IPS-20b (cell line): ENCODE measurements at regions not wholly inside any gene's neighbourhood (a gene's known extent, or its start where the extent isn't known, plus 50 kb on each side); places are given as distances from the start of the nearest gene placed in this dataset.

Experiments
- H3K27ac ChIP-seq: one replicate; pipeline ENCODE4 v1.5.1; 2013; ENCODE audit warnings: low read length
- H3K27me3 ChIP-seq: 2 replicates; pipeline ENCODE4 v1.6.1; 2013; ENCODE audit warnings: mild to moderate bottlenecking, low read length, inconsistent platforms; ENCODE audit not compliant: insufficient read depth
- H3K36me3 ChIP-seq: 2 replicates; pipeline ENCODE4 v1.6.1; 2013; ENCODE audit warnings: low read depth, mild to moderate bottlenecking, inconsistent platforms, low read length, moderate library complexity; ENCODE audit not compliant: insufficient read depth
- H3K4me1 ChIP-seq: 2 replicates; pipeline ENCODE4 v1.6.1; 2013; ENCODE audit warnings: mild to moderate bottlenecking, control low read depth, inconsistent platforms, low read length, moderate library complexity; ENCODE audit not compliant: insufficient read depth
- H3K4me3 ChIP-seq: 2 replicates; pipeline ENCODE4 v1.5.1; 2013; ENCODE audit warnings: mild to moderate bottlenecking, low read length, inconsistent platforms
- H3K9ac ChIP-seq: 2 replicates; pipeline ENCODE4 v1.6.1; 2013; ENCODE audit warnings: low read depth, mild to moderate bottlenecking, inconsistent platforms, low read length, moderate library complexity
- H3K9me3 ChIP-seq: 2 replicates; pipeline ENCODE4 v1.6.1; 2013; ENCODE audit warnings: mild to moderate bottlenecking, low read depth, low read length, inconsistent platforms; ENCODE audit not compliant: insufficient read depth

DNA sequence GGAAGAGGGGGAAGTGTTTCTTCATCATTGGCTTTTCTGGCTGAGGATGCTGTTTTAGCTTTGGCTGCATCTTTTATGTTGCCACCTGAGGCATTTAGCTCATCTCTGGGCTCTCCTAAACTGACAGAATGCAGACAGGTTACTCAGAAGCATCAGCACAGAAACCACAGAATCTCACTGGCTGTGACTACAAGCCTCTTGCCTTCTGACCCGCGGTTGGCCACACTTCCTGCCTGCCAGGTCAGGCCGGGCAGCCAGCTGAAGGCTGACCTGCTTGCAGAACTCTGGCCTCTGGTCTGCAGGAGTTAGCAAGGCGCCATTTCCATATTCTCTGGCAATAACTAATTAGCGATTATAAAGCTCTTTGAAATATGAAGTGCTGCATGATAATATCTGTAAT lies 366.5 kb downstream of the MID1IP1 start:
- Histone ChIP-seq H3K27me3 (peaks cover 14% of the 10 kb centered on the region), H3K9ac (no peak overlapping the region), H3K36me3 (no peaks in the 10 kb centered on the region), H3K9me3 (no peaks in the 10 kb centered on the region), H3K4me1 (no peaks in the 10 kb centered on the region), H3K4me3 (no peak overlapping the region), H3K27ac (no peak overlapping the region)

DNA sequence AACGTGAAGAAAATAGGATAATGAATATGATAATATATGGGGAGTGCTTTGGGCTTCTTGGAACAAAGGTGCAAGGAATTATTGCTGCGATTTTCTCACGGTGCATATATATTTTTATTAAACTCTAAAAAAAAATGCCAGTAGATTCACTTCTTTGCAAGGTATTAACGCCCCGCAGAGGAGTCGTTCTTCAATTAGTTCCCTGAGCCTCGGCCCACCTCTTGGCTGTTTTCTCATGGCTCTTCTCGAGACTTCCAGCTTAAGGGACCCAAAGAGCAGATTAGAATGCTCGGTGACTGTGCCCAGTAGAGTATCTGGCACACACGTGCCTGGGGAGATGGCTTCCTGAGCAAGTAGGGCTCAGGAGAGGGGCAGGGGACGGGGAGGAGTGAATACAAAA lies 367.4 kb downstream of the MID1IP1 start:
- H3K27me3 ChIP-seq: peaks cover 6% of the 10 kb centered on the region
- no peaks in the 10 kb centered on the region for H3K9me3 ChIP-seq
- H3K9ac ChIP-seq: no peak overlapping the region
- no peaks in the 10 kb centered on the region for H3K36me3 ChIP-seq
- H3K4me3 ChIP-seq: no peak overlapping the region
- no peak overlapping the region for H3K27ac ChIP-seq
- no peaks in the 10 kb centered on the region for H3K4me1 ChIP-seq

DNA sequence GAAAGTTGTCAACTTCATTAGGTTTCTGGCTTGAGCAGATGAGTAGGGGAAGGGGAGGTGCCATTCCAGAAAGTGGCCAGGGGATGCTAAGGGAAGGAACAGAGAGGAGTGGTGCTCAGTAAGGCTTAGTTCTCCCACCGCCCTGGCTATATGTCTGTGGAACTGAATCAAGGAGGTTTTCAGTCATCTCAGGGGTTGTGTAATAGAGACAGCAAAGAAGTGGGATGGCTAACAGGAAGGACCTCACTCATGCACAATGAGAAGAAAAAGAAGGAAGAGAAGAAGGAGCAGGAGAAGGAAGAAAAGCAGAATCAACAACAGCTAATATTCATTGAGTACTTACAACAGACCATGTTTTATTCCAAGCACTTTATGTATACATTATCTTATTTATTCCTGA lies 368.7 kb downstream of the MID1IP1 start:
- Histone ChIP-seq H3K9ac (no peak overlapping the region), H3K4me1 (no peaks in the 10 kb centered on the region), H3K27ac (no peak overlapping the region), H3K27me3 (no peaks in the 10 kb centered on the region), H3K4me3 (no peak overlapping the region), H3K9me3 (no peaks in the 10 kb centered on the region), H3K36me3 (no peaks in the 10 kb centered on the region)

DNA sequence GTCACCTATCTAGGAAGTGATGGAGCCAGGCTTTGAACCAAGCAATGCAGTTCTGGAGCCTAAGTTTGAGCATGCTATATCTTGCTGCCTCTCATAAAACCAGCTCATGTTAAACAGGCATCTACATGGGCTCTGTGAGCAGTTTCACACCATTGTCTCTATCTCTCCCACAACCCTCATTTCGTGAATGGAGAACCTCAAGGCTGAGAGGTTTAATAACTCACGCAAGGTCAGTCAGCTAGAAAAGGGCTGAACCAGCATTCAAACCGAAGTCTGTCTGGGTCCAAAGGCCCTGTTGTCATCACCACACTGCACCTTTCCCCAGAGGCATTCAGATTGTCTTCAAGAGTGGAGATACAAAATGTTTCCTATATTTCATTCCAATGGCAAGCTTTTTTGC lies 369.2 kb downstream of the MID1IP1 start:
- Histone ChIP-seq H3K27me3 (no peaks in the 10 kb centered on the region), H3K36me3 (no peaks in the 10 kb centered on the region), H3K4me3 (no peak overlapping the region), H3K4me1 (no peaks in the 10 kb centered on the region), H3K9ac (no peak overlapping the region), H3K9me3 (no peaks in the 10 kb centered on the region), H3K27ac (no peak overlapping the region)

DNA sequence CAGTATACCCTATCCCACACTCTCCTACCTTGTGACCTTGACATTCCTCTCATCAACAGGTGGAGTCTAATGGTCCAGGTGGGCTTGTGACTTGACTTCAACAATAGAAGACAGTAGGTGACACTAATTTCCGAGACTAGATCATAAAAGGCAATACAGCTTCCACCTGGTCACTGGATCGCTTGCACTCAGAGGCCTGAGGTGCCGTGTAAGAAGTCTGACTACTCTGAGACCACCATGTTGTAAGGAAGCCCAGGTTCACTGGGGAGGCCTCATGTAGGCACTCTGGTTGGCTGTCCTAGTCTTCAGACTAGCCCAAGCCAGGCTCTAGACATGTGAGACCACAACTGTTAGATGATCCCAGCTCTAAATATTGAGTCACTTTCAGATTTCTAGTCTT lies 370.4 kb downstream of the MID1IP1 start:
- H3K4me1 ChIP-seq: peaks cover 5% of the 10 kb centered on the region; the same call in 1 of the 2 replicates
- no peak overlapping the region for H3K9ac ChIP-seq
- H3K9me3 ChIP-seq: no peaks in the 10 kb centered on the region
- H3K27ac ChIP-seq: no peak overlapping the region
- no peaks in the 10 kb centered on the region for H3K27me3 ChIP-seq
- H3K4me3 ChIP-seq: no peak overlapping the region
- no peaks in the 10 kb centered on the region for H3K36me3 ChIP-seq

DNA sequence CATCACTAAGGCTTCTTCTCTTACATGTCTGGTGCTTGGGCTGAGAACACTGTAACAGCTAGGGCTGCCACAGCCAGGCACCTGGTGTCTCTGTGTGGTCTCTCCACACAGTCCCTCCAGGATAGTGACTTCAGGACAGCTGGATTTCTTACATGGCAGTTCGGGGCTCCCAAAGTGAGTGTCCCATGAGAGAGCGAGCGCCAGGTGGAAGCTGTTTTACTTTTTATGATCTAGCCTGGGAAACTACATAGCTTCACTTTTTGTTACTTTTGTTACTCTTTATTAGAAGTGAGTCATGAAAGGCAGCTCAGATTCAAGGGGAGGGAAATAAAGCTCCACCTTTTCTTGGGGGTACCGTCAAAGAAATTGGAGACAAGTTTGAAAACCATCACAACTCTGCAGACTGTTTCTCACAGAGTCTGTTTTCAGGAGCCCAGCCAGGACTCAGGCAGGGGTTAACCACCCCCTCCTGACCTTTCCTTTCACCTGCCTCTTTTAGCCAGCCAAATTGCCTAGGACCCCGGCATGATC lies 373.0 kb downstream of the MID1IP1 start:
- H3K36me3 ChIP-seq: no peaks in the 10 kb centered on the region
- H3K4me1 ChIP-seq: peaks cover 5% of the 10 kb centered on the region; the same call in 1 of the 2 replicates
- no peaks in the 10 kb centered on the region for H3K27me3 ChIP-seq
- H3K4me3 ChIP-seq: no peak overlapping the region
- no peak overlapping the region for H3K9ac ChIP-seq
- H3K27ac ChIP-seq: no peak overlapping the region
- H3K9me3 ChIP-seq: no peaks in the 10 kb centered on the region

DNA sequence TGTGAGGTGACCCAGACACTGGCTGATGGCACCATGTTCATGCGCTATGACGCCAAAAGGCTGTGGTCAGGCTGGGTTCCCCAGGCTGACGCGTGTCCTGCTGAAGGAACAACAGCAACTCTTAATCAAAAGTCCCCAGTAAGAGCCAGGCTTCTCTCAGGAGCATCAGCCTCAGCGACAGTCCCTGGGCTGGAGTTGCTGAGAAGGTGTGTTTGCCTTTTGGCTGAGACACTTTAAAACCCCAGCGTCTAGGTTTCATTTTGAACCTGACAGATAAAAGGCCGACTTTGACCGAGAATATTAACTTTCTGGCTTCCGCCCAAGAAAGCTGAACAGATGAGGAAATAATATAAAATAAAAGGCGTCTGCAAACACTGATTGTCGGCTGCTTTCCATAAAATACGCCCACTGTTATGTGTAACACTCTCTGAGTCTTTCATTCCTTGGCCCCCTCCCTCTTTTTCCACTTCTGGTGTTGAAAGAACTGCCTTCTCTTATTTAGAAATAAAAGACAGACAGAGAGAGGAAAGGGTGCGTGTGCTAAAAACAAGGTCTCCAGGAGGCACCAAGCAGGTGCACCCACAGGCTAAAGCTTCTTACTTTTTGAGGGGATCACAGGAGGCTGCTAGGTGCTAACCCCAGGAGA lies 373.6 kb downstream of the MID1IP1 start:
- H3K9me3 ChIP-seq: no peaks in the 10 kb centered on the region
- no peaks in the 10 kb centered on the region for H3K36me3 ChIP-seq
- no peak overlapping the region for H3K9ac ChIP-seq
- H3K4me1 ChIP-seq: peaks cover 5% of the 10 kb centered on the region; the same call in 1 of the 2 replicates
- H3K4me3 ChIP-seq: no peak overlapping the region
- H3K27me3 ChIP-seq: no peaks in the 10 kb centered on the region
- no peak overlapping the region for H3K27ac ChIP-seq

DNA sequence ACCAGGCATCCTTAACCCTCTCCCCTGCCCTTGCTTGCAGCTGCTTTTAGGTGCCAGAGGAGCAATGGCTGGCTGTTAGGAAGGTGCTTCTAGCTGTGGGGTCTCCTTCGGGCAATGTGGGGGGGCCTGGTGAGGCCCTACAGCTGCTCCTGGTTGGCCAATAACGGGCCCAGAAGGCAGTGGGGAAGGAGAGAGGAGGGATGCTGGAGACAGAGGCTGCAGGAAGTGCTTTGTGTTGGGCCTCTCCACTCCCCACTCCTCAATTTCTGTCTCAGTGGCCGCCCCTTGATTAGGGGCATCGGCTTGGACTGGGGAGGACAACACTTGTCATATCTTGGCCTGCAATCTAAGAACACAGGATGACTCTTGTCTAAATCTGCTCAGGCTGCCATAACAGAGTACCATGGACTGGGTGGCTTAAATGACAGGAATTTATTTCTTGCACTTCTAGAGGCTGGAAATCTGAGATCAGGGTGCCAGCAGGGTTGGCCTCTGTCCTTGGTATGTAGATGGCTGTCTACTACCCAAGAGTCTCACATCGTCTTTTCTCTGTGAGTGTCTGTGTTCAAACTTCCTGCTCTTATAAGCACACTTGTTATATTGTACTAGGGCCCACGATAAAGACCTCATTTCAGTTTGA lies 374.3 kb downstream of the MID1IP1 start:
- H3K4me3 ChIP-seq: no peak overlapping the region
- H3K27ac ChIP-seq: no peak overlapping the region
- no peak overlapping the region for H3K9ac ChIP-seq
- no peaks in the 10 kb centered on the region for H3K9me3 ChIP-seq
- peaks cover 5% of the 10 kb centered on the region; the same call in 1 of the 2 replicates for H3K4me1 ChIP-seq
- no peaks in the 10 kb centered on the region for H3K27me3 ChIP-seq
- no peaks in the 10 kb centered on the region for H3K36me3 ChIP-seq

DNA sequence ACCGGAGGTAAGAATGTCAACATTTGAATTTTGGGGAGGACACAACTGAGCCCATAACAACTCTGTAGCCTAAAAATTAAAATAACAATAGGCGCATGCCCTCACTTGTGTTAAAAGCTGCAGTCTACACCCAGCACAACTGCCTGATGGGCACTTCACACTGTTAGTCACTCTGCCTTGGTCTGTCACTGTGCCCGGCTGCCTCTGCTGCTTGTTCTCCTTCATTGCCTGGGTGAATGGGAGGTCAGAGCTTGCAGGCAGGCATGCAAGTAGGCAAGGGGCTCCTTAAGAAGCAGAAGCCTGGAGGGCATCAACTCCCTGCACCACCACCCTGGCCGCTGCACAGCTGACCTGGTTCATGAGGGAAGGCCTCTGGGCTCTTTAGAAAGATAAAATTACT lies 374.8 kb downstream of the MID1IP1 start:
- Histone ChIP-seq H3K9me3 (no peaks in the 10 kb centered on the region), H3K36me3 (no peaks in the 10 kb centered on the region), H3K27me3 (no peaks in the 10 kb centered on the region), H3K4me1 (peaks cover 5% of the 10 kb centered on the region; the same call in 1 of the 2 replicates), H3K9ac (no peak overlapping the region), H3K4me3 (no peak overlapping the region), H3K27ac (no peak overlapping the region)

DNA sequence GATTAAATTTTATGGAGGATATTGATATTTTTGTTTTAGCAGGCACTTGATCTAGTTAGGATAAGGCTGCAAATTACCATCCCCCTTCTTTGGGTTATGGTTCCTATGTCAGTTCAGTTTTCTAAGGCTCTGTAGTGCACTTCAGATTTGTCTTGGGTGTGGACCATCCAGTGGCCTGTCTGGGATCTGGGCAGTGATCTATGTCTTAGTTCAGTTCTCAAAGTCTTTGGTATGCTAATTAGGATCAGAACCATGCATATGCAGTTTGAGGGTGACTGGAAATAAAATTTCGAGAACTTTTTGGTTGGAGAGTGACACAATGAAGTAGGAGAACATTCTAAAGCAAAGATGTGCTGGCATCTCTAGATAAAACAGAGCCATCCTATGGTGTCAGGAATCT lies 388.2 kb downstream of the MID1IP1 start:
- Histone ChIP-seq H3K9ac (no peak overlapping the region), H3K4me1 (no peaks in the 10 kb centered on the region; the same call in 1 of the 2 replicates), H3K36me3 (no peaks in the 10 kb centered on the region), H3K4me3 (no peak overlapping the region), H3K27me3 (no peaks in the 10 kb centered on the region), H3K9me3 (no peaks in the 10 kb centered on the region), H3K27ac (no peak overlapping the region)

DNA sequence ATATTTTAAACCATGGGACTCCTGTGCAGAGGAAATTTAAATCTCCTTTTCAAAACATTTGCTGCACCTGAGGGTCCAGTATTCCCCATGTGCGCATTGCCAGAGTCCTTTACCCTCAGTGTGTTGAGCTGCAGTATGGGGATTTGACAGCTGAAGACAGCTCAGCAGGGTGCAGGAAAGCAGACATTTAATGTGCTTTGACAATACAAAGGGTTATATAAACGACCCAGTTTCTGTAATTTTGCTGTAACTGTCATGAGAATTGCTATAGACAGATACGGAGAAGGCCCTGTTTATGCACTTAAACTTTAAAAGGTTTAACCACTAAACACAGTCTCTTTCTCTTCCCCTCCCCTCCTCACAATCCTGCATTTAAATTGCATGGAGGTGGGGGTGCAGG lies 393.4 kb downstream of the MID1IP1 start:
- Histone ChIP-seq H3K4me1 (peaks cover 12% of the 10 kb centered on the region), H3K4me3 (no peak overlapping the region), H3K27me3 (no peaks in the 10 kb centered on the region), H3K27ac (no peak overlapping the region), H3K9me3 (no peaks in the 10 kb centered on the region), H3K36me3 (no peaks in the 10 kb centered on the region), H3K9ac (no peak overlapping the region)

DNA sequence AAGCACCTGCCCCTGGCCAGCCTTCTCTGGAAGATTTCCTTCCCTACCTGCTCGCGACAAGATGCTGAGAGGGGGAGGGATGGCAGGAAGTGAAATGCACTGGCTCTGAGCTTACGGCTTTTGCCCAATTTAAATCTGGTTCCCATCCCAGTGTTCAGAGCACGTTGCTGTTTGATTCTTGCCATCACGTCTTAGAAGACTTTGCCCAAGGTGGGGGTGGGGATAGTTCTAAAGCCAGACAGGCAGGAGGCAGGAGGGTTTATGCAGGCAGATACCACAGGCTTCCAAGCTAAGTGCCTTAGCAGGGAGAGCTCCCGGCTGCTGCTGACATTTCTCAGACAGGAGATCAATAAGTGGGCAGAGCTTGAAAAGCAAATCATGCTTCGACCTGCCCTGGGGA lies 393.9 kb downstream of the MID1IP1 start:
- H3K36me3 ChIP-seq: no peaks in the 10 kb centered on the region
- H3K27me3 ChIP-seq: no peaks in the 10 kb centered on the region
- H3K27ac ChIP-seq: no peak overlapping the region
- H3K9me3 ChIP-seq: no peaks in the 10 kb centered on the region
- H3K4me3 ChIP-seq: peak overlapping the region; percentile 13; the same call in 1 of the 2 replicates
- peaks cover 12% of the 10 kb centered on the region for H3K4me1 ChIP-seq
- no peak overlapping the region for H3K9ac ChIP-seq
